Urothelium cell line (cell line): ENCODE measurements at regions not wholly inside any gene's neighbourhood (a gene's known extent, or its start where the extent isn't known, plus 50 kb on each side); places are given as distances from the start of the nearest gene placed in this dataset.
"Not testable (repeated sequence)": the region's sequence is repeated elsewhere in the genome, so short reads cannot be mapped to it uniquely, and the experiment has no call there.

Experiments
- DNase-seq: peaks from one replicate; pipeline ENCODE4 v3.0.0; 2011; ENCODE audit warnings: low spot score, mixed read lengths
- FAIRE-seq: peaks from 2 replicates; lab custom pipeline; 2011; peaks lifted over from hg19 to GRCh38; lab: Jason Lieb, UNC

DNA sequence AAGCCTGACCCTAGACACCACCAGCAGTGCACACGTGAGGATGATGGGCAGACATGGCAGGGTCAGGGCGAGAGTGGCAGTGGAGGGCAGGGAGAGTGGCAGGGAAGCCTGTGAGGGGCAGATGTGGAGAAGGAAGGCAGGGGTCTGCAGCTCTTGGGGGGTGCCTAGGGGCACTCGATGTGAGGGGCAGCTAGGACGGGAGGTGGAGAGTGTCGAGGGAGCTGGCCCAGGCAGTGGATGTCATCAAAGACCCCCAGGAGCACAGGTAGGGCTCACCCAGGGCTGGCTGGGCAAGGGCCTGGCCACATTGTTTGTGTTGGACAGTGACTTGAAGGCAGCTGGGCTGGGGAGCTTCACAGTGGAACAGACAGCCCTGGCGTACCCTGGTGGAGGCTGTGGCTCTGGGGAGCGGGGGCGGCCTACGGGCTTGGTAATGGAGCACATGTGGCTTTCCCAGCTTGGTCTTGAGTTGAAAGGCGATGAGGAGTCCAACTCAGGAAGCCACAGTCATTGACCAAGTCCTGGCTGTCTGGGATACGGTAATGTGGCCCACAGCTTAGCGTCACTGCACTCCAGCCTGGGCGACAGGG lies 87.1 kb downstream of the RTP5 start:
- no peak for FAIRE-seq

GRCh38 chr2:241957276-241957675 lies 87.7 kb downstream of the RTP5 start:
- no peak for DNase-seq
- FAIRE-seq = no peak

More for the DNA sequence above, 87.1 kb downstream of the RTP5 start:
- no peak for DNase-seq

DNA sequence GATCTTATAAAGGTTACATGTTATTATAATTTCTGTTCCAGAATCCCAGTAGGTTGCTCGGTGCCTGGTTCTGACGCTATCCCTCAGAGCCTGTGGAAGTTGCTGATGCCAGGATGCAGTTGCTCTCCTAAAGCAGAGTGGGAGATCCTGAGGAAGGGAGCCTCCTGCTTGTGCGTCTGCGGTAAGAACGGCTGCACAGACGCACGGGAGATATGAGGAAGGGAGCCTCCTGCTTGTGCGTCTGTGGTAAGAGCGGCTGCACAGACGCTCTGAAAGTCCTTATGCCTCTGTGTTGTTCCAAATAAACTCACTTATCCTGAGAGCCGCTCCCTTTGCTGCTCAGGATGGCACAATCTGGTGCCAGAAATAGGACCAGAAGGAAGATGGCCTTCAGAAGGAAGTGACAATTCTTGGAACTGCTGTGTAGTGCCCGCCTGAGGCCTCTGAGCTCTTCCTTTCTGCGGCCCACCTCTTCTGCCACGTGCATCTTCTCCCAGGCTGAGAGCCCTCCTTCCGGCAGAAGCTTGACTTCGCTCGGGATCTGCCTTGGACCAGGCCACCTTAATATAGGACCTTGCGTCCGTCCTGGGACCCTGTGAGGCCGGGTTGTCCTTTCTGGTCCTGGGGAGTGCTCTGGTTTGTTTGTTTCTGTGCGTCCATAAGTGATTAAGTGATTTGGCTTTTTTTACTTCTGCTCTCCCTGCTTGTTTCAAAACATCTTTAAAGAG lies 89.5 kb downstream of the RTP5 start:
- no peak for FAIRE-seq
- DNase-seq = no peak

- FAIRE-seq (no peak), DNase-seq (no peak)
Measured at GRCh38 chr2:241959751-241960269, 90.3 kb downstream of the RTP5 start.

DNA sequence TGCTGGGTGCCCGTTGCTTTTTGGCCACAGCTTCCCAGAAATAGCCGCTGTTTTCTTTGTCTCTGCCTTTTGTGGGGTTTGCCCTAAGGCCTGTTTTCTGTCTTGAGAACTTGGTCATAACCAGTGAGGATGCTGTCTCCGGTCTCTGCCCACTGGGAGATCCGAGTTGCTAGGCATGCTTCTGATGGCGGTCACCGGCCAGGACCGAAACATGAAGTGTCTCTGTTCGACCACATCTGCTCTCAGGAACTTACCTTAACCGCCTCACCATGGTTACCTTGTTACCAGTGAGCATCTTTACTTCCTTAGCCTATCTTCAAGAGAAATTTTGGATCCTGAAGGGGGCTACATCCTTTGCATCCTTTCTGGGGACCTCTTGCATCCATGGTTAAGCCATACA lies 91.9 kb downstream of the RTP5 start:
- DNase-seq (no peak), FAIRE-seq (no peak)

DNA sequence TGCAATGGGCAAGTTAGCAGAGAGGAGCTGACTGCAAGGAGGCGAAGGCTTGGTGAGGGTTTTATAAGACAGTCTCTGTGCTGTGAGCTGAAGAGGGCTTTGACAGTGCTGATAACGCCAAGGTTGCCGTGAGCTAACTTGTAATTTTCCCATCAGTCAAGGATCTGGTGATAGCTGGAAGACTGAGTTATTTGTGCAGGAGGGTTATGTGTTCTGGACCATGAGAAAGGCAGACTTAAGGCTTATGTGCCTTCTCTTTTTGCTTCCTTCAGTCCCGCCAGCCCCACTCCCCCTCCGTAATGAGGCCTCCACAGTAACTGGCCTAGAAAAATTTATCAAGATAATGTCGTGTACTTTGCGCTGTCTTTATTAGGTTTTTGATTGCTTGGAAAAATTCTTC lies 94.6 kb downstream of the RTP5 start:
- no peak for DNase-seq
- no peak for FAIRE-seq

- peak; percentile 85 for FAIRE-seq
- peak; percentile 89 for DNase-seq
Measured at GRCh38 chr2:241965931-241966412, 96.4 kb downstream of the RTP5 start.

DNA sequence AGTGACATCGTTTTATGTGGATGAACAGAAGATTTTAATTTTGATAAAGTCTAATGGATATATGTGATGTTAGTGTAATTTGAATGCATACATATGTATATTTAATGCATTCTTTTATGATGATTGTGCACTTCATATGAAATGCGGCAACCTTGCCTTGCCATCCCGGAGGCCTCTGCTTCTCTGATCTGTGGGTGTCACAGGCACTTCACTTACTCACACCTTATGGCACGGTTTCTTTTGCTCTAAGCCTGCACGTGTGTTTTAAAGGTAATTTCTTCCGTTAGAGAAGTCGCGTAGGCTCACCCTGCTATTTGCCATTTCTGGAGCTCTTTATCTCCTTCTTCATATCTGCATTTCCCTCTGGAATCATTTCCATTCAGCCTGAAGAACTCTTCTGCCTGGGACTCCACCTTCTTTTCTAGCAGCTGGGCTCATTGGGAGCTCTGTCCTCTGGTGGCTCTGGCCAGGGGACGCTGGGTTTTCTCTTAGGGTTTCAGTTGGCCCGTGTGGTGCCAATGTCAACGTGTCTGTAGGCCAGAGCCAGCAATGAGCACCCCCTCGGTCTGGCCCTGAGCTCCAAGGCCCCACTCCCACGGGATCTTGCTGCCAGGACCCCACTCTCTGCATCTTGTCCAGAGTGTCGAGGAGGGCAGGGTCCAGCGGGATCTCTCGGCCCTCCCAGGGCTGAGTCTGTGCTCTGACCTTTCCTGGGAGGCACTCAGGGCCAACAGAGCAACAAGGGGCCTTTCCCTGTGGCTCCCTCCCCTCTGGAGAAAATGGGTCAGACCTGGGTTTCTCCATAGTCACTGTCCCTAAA lies 97.3 kb downstream of the RTP5 start:
- no peak for DNase-seq
- FAIRE-seq = no peak

DNA sequence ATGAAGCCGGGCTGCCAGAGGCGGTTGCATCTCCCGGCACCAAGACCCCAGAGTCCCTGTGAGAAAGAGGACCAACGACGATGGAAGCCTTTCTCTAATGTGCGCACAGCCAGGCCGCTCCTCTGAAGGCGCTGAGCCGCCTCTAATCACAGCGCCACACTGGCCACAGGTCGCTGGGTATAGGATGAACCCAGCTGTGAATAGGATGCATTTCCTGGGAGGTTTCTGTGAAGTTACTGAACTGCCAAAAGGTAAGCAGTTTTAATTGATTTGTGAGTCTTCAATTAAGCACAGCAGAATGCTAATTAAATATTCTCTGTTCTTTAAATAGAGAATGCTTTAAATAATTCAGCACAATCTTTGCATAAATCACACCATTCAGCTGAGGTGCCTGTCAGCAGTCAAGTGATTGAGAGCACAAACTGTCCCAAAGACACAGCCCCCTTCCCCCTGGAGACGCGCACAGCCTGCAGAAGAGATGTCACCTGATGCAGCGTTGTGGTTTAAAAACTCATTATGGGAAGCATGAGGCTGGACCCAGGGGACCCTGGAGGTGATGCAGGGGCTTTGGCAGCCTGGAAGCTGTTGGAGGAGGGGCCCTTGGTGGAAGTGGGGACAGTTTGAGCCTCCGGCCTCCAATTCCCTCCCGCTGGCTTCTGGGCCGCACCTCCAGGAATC lies 98.1 kb downstream of the RTP5 start:
- FAIRE-seq (no peak), DNase-seq (no peak)

GRCh38 chr2:241968417-241968816 lies 98.9 kb downstream of the RTP5 start:
- FAIRE-seq = no peak
- DNase-seq = no peak

DNA sequence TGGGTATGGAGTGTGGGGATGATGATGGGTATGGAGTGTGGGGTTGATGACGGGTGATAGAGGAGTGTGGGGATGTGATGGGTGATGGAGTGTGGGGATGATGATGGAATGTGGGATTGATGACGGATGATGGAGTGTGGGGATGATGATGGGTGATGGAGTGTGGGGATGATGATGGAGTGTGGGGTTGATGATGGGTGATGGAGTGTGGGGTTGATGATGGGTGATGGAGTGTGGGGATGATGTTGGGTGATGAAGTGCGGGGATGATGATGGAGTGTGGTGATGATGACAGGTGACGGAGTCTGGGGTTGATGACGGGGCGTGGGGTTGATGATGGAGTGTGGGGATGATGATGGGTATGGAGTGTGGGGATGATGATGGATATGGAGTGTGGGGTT lies 99.7 kb downstream of the RTP5 start:
- FAIRE-seq = peak; percentile 91
- DNase-seq = not testable (repeated sequence)

GRCh38 chr2:241970716-241971115 lies 101.2 kb downstream of the RTP5 start:
- FAIRE-seq (no peak), DNase-seq (no peak)

GRCh38 chr2:241974096-241974495 lies 104.6 kb downstream of the RTP5 start:
- FAIRE-seq = no peak
- no peak for DNase-seq

- FAIRE-seq (no peak), DNase-seq (no peak)
Measured at GRCh38 chr2:241974851-241975592, 105.5 kb downstream of the RTP5 start.

GRCh38 chr2:241975593-241976284 lies 106.2 kb downstream of the RTP5 start:
- no peak for FAIRE-seq
- DNase-seq = no peak

- no peak for DNase-seq
- no peak for FAIRE-seq
Measured at GRCh38 chr2:241976296-241976695, 106.8 kb downstream of the RTP5 start.

DNA sequence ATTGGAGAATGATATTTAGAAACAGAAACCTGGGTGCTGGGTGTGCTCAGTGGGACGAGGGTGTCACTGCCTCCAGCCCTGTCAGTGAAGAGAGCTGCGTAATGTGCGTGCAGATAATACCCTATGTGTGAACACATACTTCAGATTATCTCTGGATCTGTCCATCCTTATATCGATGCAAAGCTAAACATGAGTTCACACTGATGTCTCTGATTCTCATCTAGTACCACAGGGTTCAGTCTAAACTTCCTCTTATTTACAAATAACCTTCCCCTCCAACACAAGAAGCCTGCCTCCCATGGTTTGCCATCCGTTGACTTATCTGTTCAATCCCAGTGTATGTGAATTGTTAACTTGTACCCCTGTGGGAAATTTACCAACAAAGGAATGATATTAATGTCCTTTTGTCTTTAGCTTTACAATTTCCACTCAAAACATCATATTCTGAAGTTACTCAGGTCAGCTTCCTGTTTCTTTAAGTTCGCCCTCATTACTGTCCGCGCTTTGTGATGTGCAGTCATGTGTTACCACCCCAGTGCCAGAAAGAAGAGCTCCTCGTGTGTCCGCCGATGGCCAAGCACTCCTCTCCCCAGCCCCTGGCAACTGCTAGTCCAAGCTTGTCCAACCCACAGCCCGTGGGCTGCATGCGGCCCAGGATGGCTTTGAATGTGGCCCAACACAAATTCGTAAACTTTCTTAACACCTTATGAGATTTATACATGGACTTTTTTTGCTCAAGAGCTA lies 108.2 kb downstream of the RTP5 start:
- DNase-seq = no peak
- no peak for FAIRE-seq

DNA sequence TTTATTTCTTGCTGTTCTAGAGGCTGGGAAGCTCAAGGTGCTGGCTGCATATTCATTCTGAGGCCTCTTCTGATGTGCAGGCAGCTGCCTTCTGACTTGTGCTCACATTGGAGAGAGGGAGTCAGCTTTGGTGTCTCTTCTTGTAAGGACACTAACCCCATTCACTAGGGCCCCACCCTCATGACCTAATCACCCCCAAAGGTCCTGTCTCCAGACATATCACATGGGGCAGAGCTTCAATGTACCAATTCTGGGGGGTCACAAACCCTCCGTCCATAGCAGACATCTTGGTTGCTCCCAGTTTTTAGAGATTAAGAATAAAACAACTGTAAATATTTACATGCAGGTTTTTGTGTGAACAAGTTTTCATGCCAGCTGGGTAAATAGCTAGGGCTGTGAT lies 109.1 kb downstream of the RTP5 start:
- no peak for FAIRE-seq
- DNase-seq = no peak

DNA sequence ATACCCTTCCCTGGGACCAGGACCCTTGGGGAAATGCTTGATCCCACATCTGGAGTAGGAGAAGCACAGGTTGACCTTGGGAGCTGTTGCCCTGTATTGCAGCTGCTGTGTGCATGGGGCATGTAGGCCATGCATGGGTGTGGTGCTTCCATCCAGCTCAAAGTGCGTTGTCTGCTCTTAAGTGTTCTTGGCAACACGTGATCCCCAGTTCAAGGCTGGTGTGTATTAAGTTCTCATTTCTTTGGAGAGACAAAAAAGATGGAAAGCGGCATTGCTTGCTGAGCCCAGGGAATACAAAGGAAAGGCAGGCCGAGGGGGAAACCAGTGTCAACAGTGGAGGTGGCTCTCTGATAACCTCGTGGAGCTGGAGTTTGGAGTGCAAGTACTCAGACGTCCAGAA lies 110.7 kb downstream of the RTP5 start:
- DNase-seq = no peak
- FAIRE-seq = no peak
